HG02840 (cell line): ENCODE measurements at regions not wholly inside any gene's neighbourhood (a gene's known extent, or its start where the extent isn't known, plus 50 kb on each side); places are given as distances from the start of the nearest gene placed in this dataset.

Source experiments
- ATAC-seq: cut with Tn5 transposase; IDR thresholded peaks from one replicate; pipeline ENCODE4 v1.9.1; 2021; ENCODE audit warnings: mild to moderate bottlenecking, moderate library complexity, moderate number of reproducible peaks; ENCODE audit not compliant: unreplicated experiment, low FRiP score

GRCh38 chr4:100852326-100852725, 334.5 kb upstream of the EMCN start:
- ATAC-seq, result no peak

- ATAC-seq, result no peak
Measured at GRCh38 chr4:100849319-100849718, 331.5 kb upstream of the EMCN start.

GRCh38 chr4:100848841-100849240, 331.0 kb upstream of the EMCN start:
- no peak for ATAC-seq

- no peak for ATAC-seq
Measured at GRCh38 chr4:100843910-100844309, 326.1 kb upstream of the EMCN start.

GRCh38 chr4:100842856-100843255, 325.0 kb upstream of the EMCN start:
- ATAC-seq, result no peak

- ATAC-seq, result no peak
Measured at GRCh38 chr4:100841911-100842310, 324.1 kb upstream of the EMCN start.

- no peak for ATAC-seq
Measured at GRCh38 chr4:100839712-100840111, 321.9 kb upstream of the EMCN start.

GRCh38 chr4:100838286-100838685, 320.5 kb upstream of the EMCN start:
- no peak for ATAC-seq

GRCh38 chr4:100836929-100837328, 319.1 kb upstream of the EMCN start:
- ATAC-seq, result no peak

GRCh38 chr4:100834616-100835015, 316.8 kb upstream of the EMCN start:
- no peak for ATAC-seq

- ATAC-seq, result no peak
Measured at GRCh38 chr4:100833906-100834305, 316.1 kb upstream of the EMCN start.

GRCh38 chr4:100828986-100829685, 311.3 kb upstream of the EMCN start:
- no peak for ATAC-seq

GRCh38 chr4:100828364-100828763, 310.5 kb upstream of the EMCN start:
- ATAC-seq, result no peak

GRCh38 chr4:100827756-100828155, 309.9 kb upstream of the EMCN start:
- ATAC-seq, result no peak

- ATAC-seq, result no peak
Measured at GRCh38 chr4:100826808-100827548, 309.2 kb upstream of the EMCN start.

- ATAC-seq, result no peak
Measured at GRCh38 chr4:100826067-100826466, 308.2 kb upstream of the EMCN start.

- peak; percentile 10 for ATAC-seq
Measured at GRCh38 chr4:100823993-100824323, 306.1 kb upstream of the EMCN start.

GRCh38 chr4:100823066-100823992, 305.5 kb upstream of the EMCN start:
- peak; percentile 75 for ATAC-seq

- ATAC-seq, result no peak
Measured at GRCh38 chr4:100820249-100820648, 302.4 kb upstream of the EMCN start.

GRCh38 chr4:100819505-100819904, 301.7 kb upstream of the EMCN start:
- no peak for ATAC-seq

GRCh38 chr4:100816436-100817045, 298.7 kb upstream of the EMCN start:
- no peak for ATAC-seq
